DND-41 (cell line): ENCODE measurements at regions not wholly inside any gene's neighbourhood (a gene's known extent, or its start where the extent isn't known, plus 50 kb on each side); places are given as distances from the start of the nearest gene placed in this dataset.

Experiments
- ATAC-seq: fragments of 200-7000 bp; cut with Tn5 transposase; 3 replicates; pipeline ENCODE4 v1.9.1; 2021; ENCODE audit warnings: low read depth; ENCODE audit not compliant: insufficient read depth
- DNase-seq: peaks from one replicate; pipeline ENCODE4 v3.0.0-alpha.2; 2020
- H2AFZ ChIP-seq: 2 replicates; pipeline ENCODE4 v1.6.0; 2012; ENCODE audit warnings: low read depth, low read length
- H3K27ac ChIP-seq: 2 replicates; pipeline ENCODE4 v1.5.1; 2012; ENCODE audit warnings: low read length, inconsistent platforms
- H3K27me3 ChIP-seq: fragments of 200-600 bp; sonication (generic); 2 replicates; pipeline ENCODE4 v1.6.0; 2012; ENCODE audit warnings: low read length, mild to moderate bottlenecking, inconsistent platforms; ENCODE audit not compliant: insufficient read depth, poor library complexity
- H3K36me3 ChIP-seq: 2 replicates; pipeline ENCODE4 v1.5.1; 2012; ENCODE audit warnings: low read length, inconsistent platforms; ENCODE audit not compliant: insufficient read depth
- H3K4me1 ChIP-seq: 2 replicates; pipeline ENCODE4 v1.5.1; 2012; ENCODE audit warnings: mild to moderate bottlenecking, low read length; ENCODE audit not compliant: insufficient read depth
- H3K4me2 ChIP-seq: 2 replicates; pipeline ENCODE4 v1.6.0; 2012; ENCODE audit warnings: mild to moderate bottlenecking, moderate library complexity, low read length, inconsistent platforms; ENCODE audit not compliant: insufficient read depth
- H3K4me3 ChIP-seq, 2 experiments: fragments of 200-600 bp in 1 of 2; shearing (Covaris generic) in 1 of 2; 2 replicates each; pipeline ENCODE4 v1.5.1; 2012 to 2016; ENCODE audit warnings: inconsistent platforms in 2 of 2, low read length in 2 of 2, mild to moderate bottlenecking in 2 of 2, low read depth in 1 of 2, moderate library complexity in 1 of 2
- H3K79me2 ChIP-seq: 2 replicates; pipeline ENCODE4 v1.6.0; 2012; ENCODE audit warnings: low read length, inconsistent platforms; ENCODE audit not compliant: insufficient read depth
- H3K9ac ChIP-seq: 2 replicates; pipeline ENCODE4 v1.6.0; 2012; ENCODE audit warnings: low read depth, mild to moderate bottlenecking, inconsistent platforms, low read length, moderate library complexity
- H3K9me3 ChIP-seq: 2 replicates; pipeline ENCODE4 v1.5.1; 2012; ENCODE audit warnings: low read length, moderate library complexity, mild to moderate bottlenecking, inconsistent platforms; ENCODE audit not compliant: insufficient read depth, severe bottlenecking
- H4K20me1 ChIP-seq: 2 replicates; pipeline ENCODE4 v1.6.0; 2012; ENCODE audit warnings: low read length; ENCODE audit not compliant: insufficient read depth
- CTCF ChIP-seq: IDR thresholded peaks from 2 replicates; pipeline ENCODE4 v1.5.1; 2012; ENCODE audit warnings: borderline replicate concordance, low read length, moderate library complexity, mild to moderate bottlenecking; ENCODE audit not compliant: poor library complexity, severe bottlenecking; ENCODE audit errors: extremely low read depth
- EZH2 ChIP-seq: IDR thresholded peaks from 3 replicates; pipeline ENCODE4 v1.6.1; 2012; ENCODE audit warnings: borderline replicate concordance, low read depth, mild to moderate bottlenecking, moderate library complexity, low read length, inconsistent platforms; ENCODE audit not compliant: severe bottlenecking

- Histone ChIP-seq H3K4me3 (no peak overlapping the region), H3K9ac (no peak overlapping the region), H3K27ac (no peak overlapping the region), H2AFZ (no peak overlapping the region), H3K27me3 (no peaks in the 10 kb centered on the region), H3K79me2 (no peaks in the 10 kb centered on the region), H3K4me1 (no peaks in the 10 kb centered on the region), H3K9me3 (peaks cover 2% of the 10 kb centered on the region), H4K20me1 (no peaks in the 10 kb centered on the region), H3K4me2 (no peak overlapping the region), H3K36me3 (no peaks in the 10 kb centered on the region)
- ATAC-seq (no peak), DNase-seq (no peak)
- TF ChIP-seq CTCF, result no peak
Observed at GRCh38 chr20:11604339-11604738, 313.4 kb upstream of the BTBD3 start.

DNA sequence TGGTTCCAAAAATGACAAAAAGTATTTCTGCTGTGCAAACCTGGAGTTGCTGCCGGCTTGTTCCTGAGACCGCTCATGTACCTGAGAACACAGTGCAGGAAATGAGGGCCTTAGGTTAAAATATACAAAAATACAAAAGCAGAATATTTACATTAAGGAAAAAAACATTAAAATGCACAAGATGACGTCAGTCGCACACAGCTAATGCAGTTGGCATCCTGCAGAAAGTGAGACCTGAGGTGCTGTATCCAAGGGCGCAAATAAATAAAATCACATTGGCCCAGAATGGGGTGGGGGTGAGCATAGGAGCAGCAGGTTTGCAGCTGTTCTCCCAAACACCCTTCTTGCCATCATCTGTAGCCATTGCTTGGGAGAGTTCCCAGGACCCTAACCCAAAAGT lies 310.6 kb upstream of the BTBD3 start:
- TF ChIP-seq EZH2 (no peak), CTCF (no peak)
- no peaks in the 10 kb centered on the region for H3K79me2 ChIP-seq
- H3K9ac ChIP-seq, result no peak overlapping the region
- H3K27me3 ChIP-seq, result no peaks in the 10 kb centered on the region
- no peaks in the 10 kb centered on the region for H3K36me3 ChIP-seq
- DNase-seq (no peak), ATAC-seq (no peak)
- no peaks in the 10 kb centered on the region for H3K4me1 ChIP-seq
- H3K4me3 ChIP-seq, result no peak overlapping the region
- H3K27ac ChIP-seq, result no peak overlapping the region
- H3K4me2 ChIP-seq, result no peak overlapping the region
- H4K20me1 ChIP-seq, result no peaks in the 10 kb centered on the region
- H2AFZ ChIP-seq, result no peak overlapping the region
- peaks cover 2% of the 10 kb centered on the region for H3K9me3 ChIP-seq

DNA sequence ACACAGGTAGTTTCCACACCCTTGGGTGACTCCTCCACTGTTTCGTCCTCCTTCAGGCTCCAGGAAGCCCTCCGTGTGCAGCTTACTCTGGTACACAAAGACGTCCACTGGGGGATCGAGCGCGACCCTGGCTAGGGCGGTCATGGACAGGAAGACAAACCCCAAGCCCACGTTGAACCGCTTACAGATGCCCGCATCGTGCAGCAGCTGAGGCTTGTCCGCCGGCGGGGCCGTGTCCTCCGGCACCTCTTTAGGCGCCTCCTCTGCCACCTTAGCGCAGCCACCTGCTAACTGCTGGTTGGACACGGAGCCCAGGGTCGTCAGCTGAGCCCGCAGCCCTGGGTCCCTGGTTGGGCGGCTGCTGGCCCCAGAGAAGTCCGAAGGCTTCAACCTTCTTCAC lies 309.0 kb upstream of the BTBD3 start:
- Histone ChIP-seq H2AFZ (no peak overlapping the region), H3K4me2 (no peak overlapping the region), H3K36me3 (no peaks in the 10 kb centered on the region), H3K4me3 (no peak overlapping the region), H3K9ac (no peak overlapping the region), H3K4me1 (no peaks in the 10 kb centered on the region), H3K9me3 (peaks cover 2% of the 10 kb centered on the region), H4K20me1 (no peaks in the 10 kb centered on the region), H3K27ac (no peak overlapping the region), H3K27me3 (no peaks in the 10 kb centered on the region), H3K79me2 (no peaks in the 10 kb centered on the region)
- TF ChIP-seq EZH2 (no peak), CTCF (no peak)
- DNase-seq, result no peak
- no peak for ATAC-seq

- Histone ChIP-seq H2AFZ (no peak overlapping the region), H4K20me1 (no peaks in the 10 kb centered on the region), H3K36me3 (no peaks in the 10 kb centered on the region), H3K4me3 (no peak overlapping the region), H3K9ac (no peak overlapping the region), H3K27me3 (peaks cover 5% of the 10 kb centered on the region), H3K4me2 (no peak overlapping the region), H3K79me2 (no peaks in the 10 kb centered on the region), H3K4me1 (no peaks in the 10 kb centered on the region), H3K27ac (no peak overlapping the region), H3K9me3 (no peaks in the 10 kb centered on the region)
- TF ChIP-seq CTCF, result no peak
- no peak for TF ChIP-seq EZH2
- ATAC-seq (no peak), DNase-seq (no peak)
Observed at GRCh38 chr20:11624704-11625103, 293.0 kb upstream of the BTBD3 start.
